Heart left ventricle (tissue), 13 donors: ENCODE measurements at regions not wholly inside any gene's neighbourhood (a gene's known extent, or its start where the extent isn't known, plus 50 kb on each side); places are given as distances from the start of the nearest gene placed in this dataset.

Experiments used
- CTCF ChIP-seq, 12 donors: fragments of 200-600 bp; sonication (generic) in 4 of 12; IDR thresholded peaks; one replicate each; pipeline versions ENCODE4 v1.5.0 to v1.8.0; 2018 to 2022; ENCODE audit warnings: antibody characterized with exemption in 12 of 12, mild to moderate bottlenecking in 5 of 12
- POLR2A ChIP-seq, 2 donors: fragments of 450-650 bp; IDR thresholded peaks; one replicate each; pipeline ENCODE4 v1.6.1; 2017; ENCODE audit warnings: antibody characterized with exemption in 2 of 2, mild to moderate bottlenecking in 2 of 2, moderate library complexity in 2 of 2
- donor health status: ischemic (EF 13 %, LVEDD 7.1; RV severe dilation, severe dysfunction).
- donor health status: DM: no; HTN: yes; CAD: no.
- donor health status: DM: no; HTN: no; CAD: no.
- donor health status: ischemic (EF 25% LVEDD 6.9; RV normal size, moderate dysfunction).
- donor health status: ischemic (EF 25% LVEDD 5.7; RV mildly dilated, moderate dysfunction).
- donor health status: ischemic (EF 35%, LVEDD 5.7; RV mildly dilated, moderate dysfunction).
- donor health status: nonischemic (EF 11% LVEDD 7.7; RV severe dilation, severe dysfunction).
- donor health status: DM: yes; HTN: yes; CAD: no.
- donor health status: PGD.
- donor health status: ischemic (EF 29% LVEDD 5.4; RV normal size, mild dysfunction).
- donor health status: nonischemic (EF 23%, LVEDD 6.1; RV moderate dilation, normal function).

- no peak for TF ChIP-seq CTCF (IDR thresholded peaks at IDR 0.05)
- TF ChIP-seq POLR2A (IDR thresholded peaks at IDR 0.05), result no peak
These were observed 395.2 kb downstream of the RAD51AP2 start for GRCh38 chr2:17122887-17123501.
